ENCODE measurements at regions not wholly inside any gene's neighbourhood (a gene's known extent, or its start where the extent isn't known, plus 50 kb on each side); places are given as distances from the start of the nearest gene placed in this dataset.

GRCh38 chr5:93995126-93995621, 253.8 kb upstream of the POU5F2 start:
- TF ChIP-seq CTCF (IDR thresholded peaks at IDR 0.05) (no peak), POLR2A (IDR thresholded peaks at IDR 0.05) (no peak)

All from uterus (tissue), 2 donors.